GM12864 (cell line): ENCODE measurements at regions not wholly inside any gene's neighbourhood (a gene's known extent, or its start where the extent isn't known, plus 50 kb on each side); places are given as distances from the start of the nearest gene placed in this dataset.

ENCODE experiments used
- DNase-seq: peaks from one replicate; pipeline ENCODE4 v3.0.0-alpha.2; 2011; ENCODE audit warnings: low read depth
- H3K4me3 ChIP-seq: 2 replicates; pipeline ENCODE4 v1.5.1; 2011; ENCODE audit warnings: mild to moderate bottlenecking, low read depth, low read length, control low read depth
- CTCF ChIP-seq: IDR thresholded peaks from 2 replicates; pipeline ENCODE4 v1.5.1; 2011; ENCODE audit warnings: low read depth, mild to moderate bottlenecking, moderate library complexity, low read length, control low read depth, inconsistent platforms; ENCODE audit errors: missing control alignments

DNA sequence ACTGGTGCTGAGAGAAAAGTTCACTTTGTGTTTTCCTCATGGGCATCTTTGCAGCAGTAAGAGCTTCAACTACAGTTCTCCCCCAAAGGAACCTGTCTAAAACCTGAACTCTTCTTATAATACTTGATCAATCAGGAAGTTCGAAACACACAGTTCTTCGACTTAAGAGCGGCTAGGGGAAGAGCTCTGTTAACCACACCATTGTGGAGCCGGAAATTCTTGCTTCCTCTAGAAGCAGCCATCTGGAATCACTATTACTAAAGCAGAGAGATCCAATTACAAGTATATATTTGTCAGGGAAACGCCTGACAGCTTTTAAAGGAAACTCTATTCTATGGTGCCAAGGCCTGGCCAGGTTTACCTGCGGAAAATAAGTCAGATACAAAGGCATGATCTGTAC, 337.3 kb upstream of the CBLB start:
- DNase-seq, result no peak
- TF ChIP-seq CTCF, result no peak
- H3K4me3 ChIP-seq, result no peak overlapping the region

GRCh38 chr3:106206613-106207012, 337.8 kb upstream of the CBLB start:
- no peak overlapping the region for H3K4me3 ChIP-seq
- TF ChIP-seq CTCF, result no peak
- DNase-seq, result no peak

GRCh38 chr3:106208251-106208650, 339.4 kb upstream of the CBLB start:
- no peak for DNase-seq
- TF ChIP-seq CTCF, result no peak
- H3K4me3 ChIP-seq, result no peak overlapping the region

DNA sequence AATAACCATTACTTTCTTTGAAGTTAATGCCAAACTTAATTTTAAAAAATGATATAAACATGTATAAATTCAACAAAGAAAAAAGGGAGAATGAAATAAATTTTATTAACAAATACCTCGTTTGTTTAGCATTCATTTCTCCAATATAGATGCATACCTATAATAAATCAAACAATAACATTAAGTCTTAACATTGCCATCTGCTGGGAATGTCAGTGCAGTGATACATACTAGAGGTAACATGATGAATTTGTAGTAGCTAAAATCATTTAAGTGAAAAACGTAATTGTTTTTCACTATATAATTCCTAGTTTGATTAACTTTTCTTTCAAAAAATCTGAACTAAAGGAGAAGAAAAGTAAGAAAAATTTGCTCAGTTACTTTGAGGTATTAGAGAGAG, 340.2 kb upstream of the CBLB start:
- no peak overlapping the region for H3K4me3 ChIP-seq
- DNase-seq, result no peak
- no peak for TF ChIP-seq CTCF

DNA sequence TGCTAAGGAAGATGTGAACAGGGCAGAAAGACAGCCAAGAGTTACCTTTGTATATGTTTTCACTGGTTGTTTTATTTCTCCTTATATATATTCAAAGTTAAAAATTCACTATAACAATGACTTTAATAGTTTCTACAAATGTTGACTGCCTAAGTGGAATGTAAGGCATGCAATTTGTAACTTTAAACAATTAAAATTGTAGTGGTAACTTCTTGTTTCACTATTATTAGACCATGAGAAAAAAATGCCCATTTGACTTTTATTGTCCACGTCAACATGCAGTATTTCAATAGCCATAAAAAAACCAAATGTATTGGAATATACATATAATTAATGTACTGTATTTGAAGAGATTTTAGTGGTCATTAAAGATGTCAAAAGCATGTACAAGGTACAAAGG, 340.7 kb upstream of the CBLB start:
- no peak for DNase-seq
- no peak overlapping the region for H3K4me3 ChIP-seq
- no peak for TF ChIP-seq CTCF

DNA sequence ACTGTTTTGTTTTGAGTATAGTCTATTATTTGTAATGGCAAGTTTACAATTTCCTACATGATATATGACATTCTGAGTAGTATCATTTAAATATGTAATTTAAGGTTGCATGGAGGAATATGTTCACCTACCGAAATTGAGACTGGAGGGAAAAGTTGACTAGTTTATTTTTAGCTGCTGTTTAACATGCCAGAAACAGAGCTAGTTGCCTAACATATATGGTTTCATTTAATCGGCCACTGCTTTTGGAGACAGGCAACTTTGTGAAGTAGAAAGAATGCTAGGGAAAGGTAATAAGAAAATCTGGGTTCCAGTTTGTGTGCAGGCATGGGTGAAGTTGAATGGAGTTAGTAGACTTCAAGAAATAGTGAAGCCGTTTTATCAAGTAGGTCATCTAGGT, 342.1 kb upstream of the CBLB start:
- TF ChIP-seq CTCF, result no peak
- H3K4me3 ChIP-seq, result no peak overlapping the region
- no peak for DNase-seq

DNA sequence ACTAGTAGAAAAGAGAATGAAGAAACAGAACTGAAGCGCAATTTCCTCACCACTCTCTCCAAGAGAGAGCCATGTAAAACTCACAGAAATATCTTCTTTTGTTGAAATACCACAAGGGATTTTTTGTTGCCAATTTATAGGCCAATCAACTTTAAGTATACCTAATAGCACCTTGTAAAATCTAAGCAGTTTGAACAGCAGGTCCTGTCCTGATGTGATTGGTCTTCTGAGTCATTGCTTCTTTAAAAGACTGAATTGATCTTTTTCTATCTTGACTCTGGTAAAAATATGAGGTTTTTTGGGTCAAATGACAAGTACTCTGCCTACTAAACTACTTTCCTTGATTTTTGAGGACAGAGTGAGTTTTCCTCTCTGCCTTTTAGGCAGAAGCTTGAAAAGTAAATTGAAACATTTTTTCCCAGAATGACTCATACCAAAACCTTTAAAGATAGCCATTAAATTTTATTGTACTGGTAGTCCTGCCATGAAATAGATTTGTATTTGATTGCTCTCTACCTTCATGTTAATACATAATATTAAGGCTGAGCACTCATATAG, 343.9 kb upstream of the CBLB start:
- H3K4me3 ChIP-seq, result no peak overlapping the region
- no peak for DNase-seq
- no peak for TF ChIP-seq CTCF
